HUDEP-2 (cell line): ENCODE measurements at regions not wholly inside any gene's neighbourhood (a gene's known extent, or its start where the extent isn't known, plus 50 kb on each side); places are given as distances from the start of the nearest gene placed in this dataset.
"Not testable (repeated sequence)": the region's sequence is repeated elsewhere in the genome, so short reads cannot be mapped to it uniquely, and the experiment has no call there.

Source experiments
- DNase-seq, 76 experiments: peaks; one replicate each; lab custom pipeline; 2025; ENCODE audit not compliant: unreplicated experiment in 76 of 76; lab: John Stamatoyannopoulos, UW

DNA sequence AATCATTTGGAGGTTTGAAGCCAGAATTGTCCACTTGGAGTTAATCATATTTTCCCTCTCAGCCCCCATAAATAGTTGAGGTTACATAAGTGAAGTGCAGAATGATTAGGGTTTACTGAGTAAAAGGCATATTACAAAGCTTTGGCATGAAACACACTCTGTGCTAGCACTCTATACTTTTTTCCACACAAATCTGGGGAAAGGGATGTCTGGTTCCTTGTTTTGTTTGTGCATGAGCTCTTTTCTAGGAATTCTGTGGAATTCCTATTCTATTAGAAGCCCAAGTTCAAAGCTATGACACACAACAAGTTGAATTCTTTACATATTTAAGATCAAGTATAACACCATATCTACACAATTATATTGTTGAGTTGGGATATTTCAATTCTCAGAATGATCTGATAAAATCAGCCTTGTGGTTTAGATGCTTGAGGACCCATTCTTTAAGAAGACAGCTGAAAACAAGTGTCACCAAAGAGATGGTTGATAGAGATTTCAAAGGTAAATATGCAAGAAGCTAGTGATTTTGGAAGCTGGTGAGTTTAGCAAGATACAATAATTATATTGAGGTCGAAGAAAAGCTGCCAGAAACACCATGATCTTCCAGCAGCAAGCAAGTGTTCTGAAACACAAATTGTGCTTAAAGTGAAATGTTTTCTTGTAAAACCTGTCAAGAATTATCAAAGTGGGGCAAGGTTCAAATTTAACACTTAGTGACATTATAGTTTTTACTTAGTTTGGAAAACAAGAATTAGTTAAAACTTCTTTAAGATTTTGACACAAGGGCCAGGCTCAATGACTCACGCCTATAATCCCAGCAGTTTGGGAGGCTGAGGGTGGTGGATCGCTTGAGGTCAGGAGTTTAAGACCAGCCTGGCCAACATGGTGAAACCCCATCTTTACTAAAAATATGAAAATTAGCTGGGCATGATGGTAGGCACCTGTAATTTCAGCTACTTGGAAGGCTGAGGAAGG is 122.6 kb downstream of the INHBA start:
- DNase-seq = no peak

DNA sequence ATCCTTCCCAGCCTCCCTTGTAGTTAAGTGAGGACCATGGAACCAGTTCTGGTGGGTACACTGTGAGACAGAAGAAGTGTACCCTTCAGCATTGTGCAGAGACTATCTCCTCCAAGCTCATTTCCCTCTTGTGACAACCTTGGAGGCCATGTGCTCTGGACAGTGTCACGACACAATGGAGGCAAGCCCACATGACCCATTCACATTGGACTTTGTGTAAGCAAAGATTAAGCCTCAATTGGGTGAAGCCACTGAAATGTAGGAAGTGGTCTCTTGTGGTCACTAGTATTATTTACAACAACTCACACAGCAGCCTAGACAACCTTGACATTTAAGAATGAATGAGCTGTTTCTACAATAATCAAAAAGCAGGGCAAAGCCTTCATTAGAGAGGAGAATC is 124.2 kb downstream of the INHBA start:
- no peak for DNase-seq

DNA sequence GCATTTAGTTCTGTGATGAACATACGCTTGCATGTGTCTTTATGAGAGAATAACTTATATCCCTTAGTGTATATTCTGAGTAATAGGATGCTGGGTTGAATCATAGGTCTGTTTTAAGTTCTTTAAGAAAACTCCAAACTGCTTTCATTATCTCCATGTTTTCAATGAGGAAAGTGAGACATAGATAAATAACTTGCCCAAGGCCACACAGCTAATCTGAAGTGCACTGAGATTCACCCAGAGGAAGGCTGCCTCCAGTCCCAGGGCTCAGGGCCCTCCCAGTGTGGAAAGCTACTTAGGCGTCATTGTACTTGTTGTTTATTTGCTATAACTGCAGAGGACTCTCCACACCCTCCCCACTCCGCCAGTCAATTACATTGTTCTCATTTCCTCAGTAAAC is 126.7 kb downstream of the INHBA start:
- DNase-seq = no peak

DNA sequence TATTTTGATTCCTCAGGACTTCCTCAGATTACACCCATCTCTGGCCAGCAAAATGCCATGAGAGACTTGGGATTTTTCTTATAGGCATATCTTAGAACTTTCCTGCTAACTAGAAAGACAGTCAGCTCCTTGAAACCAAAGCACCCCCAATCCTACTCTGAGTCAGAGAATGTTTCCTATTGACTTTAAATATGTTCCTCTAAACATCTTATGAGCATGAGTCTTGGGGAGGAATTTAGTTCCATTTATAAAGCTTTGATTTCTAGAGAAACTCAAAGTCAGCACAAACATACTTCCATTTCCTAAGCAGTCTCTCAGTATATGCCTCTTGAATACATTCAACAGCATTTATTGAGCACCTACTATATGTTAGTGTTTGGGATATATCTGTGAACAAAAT is 128.5 kb downstream of the INHBA start:
- DNase-seq = no peak

DNA sequence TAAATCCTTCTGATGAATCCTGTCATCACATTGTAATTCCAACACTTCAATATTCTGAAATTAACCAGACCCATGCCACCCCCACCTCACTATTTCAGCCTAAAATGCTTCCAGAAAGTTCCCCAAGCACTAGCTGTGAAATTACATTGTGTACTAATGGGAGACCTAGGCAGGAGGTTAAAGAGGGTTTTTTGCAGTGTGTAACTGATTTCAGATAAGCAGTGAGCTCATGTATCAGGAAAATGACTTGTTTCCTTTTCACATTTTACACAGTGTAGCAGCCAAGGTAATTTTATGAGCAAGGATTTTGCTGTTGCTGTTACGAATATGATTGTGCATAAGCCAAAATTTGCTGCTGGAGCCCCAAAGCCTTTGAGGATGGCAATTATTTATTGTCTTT is 129.0 kb downstream of the INHBA start:
- no peak for DNase-seq

- no peak for DNase-seq
Observed at GRCh38 chr7:41573443-41573842, 129.4 kb downstream of the INHBA start.

DNA sequence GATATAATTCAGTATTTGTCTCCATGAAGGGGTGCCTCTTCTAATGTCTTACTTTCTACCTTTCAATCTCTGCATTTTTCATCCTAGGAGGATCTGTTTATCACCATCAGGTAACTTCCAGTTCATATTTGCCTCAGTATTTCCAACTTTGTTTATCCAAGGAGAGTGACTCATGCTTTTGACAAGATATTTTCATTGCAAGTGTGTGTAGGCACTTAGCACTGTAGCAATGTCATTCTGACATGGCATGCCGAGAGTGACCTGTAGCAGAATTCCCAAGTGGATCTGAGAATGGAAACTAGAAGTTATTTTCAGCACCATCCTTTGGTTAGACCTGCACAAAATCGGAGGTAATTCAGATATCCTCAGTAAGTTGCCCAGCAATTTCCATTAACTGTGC is 129.9 kb downstream of the INHBA start:
- DNase-seq = no peak

- no peak for DNase-seq
Observed at GRCh38 chr7:41571573-41571972, 131.3 kb downstream of the INHBA start.

GRCh38 chr7:41570766-41571165 is 132.1 kb downstream of the INHBA start:
- DNase-seq = no peak

DNA sequence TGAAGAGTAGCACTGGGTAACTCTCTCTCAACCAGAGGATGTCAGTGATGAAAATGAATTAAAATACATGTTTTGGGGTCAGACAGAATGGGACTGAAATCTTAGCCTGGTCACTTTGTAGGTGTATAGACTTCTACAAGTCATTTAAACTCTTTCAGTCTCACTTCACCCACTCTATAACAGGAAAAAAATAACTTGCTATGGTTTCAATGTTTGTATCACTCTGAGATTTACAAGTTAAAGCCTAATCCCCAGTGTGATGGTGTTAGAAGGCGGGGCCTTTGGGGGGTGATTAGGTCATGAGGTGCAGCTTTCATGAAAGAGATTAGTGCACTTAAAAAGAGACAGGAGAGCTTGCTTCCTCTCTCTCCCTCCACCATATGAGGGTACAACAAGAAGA is 134.8 kb downstream of the INHBA start:
- no peak for DNase-seq

DNA sequence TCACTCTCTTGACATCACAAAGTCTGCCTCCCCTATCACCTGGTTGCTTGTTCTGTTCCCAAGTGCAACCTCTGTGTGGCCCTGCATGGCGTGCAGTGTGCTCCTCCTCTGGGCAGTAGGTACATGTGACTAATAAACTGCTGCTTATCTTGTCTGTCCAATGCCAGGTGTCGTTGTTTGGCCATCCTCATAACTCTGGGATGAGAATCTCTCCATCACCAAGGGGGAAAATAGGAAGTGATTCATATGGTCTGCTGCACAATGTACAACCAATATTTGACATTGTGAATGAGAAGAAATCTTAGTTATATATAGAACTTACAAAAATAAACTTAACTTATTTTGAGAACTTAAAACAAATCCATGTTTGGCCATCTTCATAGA is 135.2 kb downstream of the INHBA start:
- DNase-seq = no peak

- no peak for DNase-seq
Observed at GRCh38 chr7:41567031-41567730, 135.7 kb downstream of the INHBA start.

DNA sequence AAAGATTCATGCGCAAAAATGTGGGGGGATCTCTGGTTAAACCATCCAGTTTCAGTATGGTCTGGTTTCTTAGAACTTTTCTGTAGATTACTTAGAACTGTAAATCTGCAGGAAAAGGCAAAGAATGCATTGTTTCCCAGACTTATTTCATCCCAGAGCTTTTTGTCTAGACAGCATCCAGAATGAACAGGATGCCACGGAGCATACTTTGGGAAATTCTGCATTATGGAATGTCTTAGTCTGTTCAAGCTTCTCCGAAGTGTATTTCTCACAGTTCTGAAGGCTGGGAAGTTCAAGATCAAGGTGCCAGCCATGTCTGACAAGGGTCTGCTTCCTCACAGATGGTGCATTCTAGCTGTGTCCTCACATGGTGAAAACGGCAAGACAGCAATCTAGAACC is 136.3 kb downstream of the INHBA start:
- no peak for DNase-seq

DNA sequence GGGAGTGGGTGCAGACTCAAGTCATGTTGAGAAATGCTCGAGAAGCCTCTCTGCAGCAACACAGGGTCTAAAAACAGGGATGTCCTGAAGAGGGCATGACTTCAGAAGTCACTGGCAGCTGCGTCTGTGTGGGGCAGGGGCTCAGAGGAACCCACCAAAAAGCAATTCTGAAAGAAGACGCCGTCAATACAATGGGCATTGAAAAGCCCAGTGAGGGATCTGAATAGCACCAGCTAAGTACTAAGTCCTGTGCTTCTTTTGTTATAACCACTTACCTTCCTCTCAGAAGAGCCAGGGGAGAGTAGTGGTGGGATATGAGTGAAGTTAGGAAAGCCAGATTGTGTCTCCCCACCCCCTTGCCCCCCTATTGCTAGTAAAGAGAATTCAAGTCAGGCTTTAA is 137.2 kb downstream of the INHBA start:
- no peak for DNase-seq

- DNase-seq = no peak
Observed at GRCh38 chr7:41559426-41559825, 143.5 kb downstream of the INHBA start.

DNA sequence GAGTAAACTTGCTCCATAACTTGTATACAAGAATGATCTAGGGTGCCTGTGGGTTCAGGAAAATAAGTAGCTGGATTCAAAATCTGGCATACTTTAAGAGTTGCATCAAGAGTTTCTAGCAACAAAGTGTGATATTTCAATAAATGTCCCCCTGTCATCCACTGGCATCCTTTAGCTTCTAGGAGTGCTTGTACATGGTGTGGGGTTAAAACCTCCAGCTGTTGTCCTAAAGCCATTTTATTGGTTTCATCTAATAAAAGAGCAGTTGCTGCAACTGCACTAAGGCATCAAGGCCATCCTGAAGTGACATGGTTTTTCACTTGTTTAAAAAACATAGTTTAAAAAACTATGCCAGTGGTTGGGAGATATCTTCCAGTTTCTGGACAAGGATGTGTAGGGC is 148.4 kb downstream of the INHBA start:
- no peak for DNase-seq

DNA sequence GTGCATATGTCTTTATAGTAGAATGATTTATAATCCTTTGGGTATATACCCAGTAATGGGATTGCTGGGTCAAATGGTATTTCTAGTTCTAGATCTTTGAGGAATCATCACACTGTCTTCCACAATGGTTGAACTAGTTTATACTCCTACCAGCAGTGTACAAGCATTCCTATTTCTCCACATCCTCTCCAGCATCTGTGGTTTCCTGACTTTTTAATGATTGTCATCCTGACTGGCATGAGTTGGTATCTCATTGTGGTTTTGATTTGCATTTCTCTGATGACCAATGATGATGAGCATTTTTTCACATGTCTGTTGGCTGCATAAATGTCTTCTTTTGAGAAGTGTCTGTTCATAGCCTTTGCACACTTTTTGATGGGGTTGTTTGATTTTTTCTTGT is 152.8 kb downstream of the INHBA start:
- not testable (repeated sequence) for DNase-seq

DNA sequence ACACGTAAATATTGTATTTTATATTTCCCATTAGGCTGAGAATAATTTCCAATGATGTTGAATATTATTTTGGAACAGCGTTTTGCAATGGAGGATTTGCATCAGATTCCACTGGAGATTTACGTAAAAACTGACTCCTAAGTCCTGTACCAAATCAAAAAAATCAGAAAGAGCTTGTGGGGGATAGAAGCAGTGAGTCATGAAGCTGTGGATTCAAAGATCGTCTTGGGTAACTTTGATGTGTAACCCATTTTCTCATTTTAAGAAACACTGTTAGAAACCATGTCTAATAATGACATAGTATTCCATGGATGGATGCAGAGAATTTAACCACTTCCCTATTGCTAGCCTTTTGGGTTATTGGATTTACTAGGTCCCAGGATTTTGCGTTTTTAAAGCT is 158.6 kb downstream of the INHBA start:
- DNase-seq = no peak

- peak in 1 of 76 experiments; percentile 5 for DNase-seq
Observed at GRCh38 chr7:41540601-41541000, 162.3 kb downstream of the INHBA start.

DNA sequence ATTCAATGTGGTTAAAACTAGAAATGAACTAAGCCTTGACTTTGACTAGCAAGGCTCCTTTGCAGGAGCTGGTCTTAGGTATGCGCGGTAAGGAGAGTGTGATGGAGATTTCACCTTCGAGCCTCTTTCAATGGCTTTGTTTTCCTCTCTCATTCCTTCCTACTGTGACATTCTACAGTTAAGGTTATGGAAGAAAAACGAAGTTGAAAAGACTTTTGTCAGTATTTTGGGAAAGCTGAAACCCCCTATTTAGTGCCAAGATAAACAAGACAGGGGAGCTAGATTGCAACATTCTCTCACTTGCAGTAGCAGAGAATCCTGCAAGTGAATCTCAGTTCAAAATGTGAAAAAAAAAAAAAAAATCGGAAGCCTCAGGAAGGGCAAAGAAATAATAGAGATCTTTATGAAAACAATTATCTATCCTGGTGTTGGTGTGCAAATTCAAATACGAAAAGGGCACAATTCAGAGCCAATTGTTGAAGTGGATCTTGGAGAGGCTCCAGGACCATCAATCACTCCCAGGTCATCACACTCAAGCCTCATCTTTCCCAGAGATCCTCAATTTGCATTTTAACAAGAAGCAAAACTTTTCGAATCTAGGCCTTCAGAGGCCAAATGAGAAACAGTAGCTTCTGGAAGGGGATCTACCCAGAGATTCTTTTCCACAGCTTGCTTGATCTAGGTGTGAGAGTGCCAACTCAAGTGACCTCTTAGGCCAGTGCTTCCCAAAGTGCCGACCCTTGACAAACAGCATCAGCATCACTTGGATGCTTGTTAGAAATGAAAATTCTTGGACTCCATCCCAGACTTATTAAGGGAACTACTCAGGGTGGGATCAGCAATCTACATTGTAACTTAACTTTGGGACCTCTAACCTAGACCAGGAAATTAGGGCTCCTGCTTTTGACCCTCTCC is 163.8 kb downstream of the INHBA start:
- DNase-seq = no peak
